HEK293 (cell line): ENCODE measurements at regions not wholly inside any gene's neighbourhood (a gene's known extent, or its start where the extent isn't known, plus 50 kb on each side); places are given as distances from the start of the nearest gene placed in this dataset.

Experiments used
- CTCF ChIA-PET: fragments of 350-600 bp; formaldehyde crosslinking; extraction: SDS; loops from one replicate; lab custom pipeline; 2021; ENCODE audit warnings: antibody characterized with exemption; lab: Yijun Ruan, JAX
- POLR2A ChIA-PET: fragments of 300-600 bp; formaldehyde crosslinking; extraction: SDS; loops from one replicate; lab custom pipeline; 2020; ENCODE audit warnings: antibody characterized with exemption, inconsistent platforms; lab: Yijun Ruan, JAX
- H3K27ac ChIP-seq: fragments of 200-500 bp; sonication (Bioruptor generic); 2 replicates; pipeline ENCODE4 v1.5.1; 2014; ENCODE audit warnings: low read depth, low read length, control low read depth, inconsistent platforms; ENCODE audit errors: extremely low read depth
- H3K36me3 ChIP-seq, 2 experiments: fragments of 200-500 bp in 1 of 2; sonication (Bioruptor generic) in 1 of 2; 1 replicate in 1 of 2; 2 replicates in 1 of 2; pipeline ENCODE4 v1.5.1; 2014 to 2017; ENCODE audit warnings: inconsistent platforms in 2 of 2, low read length in 2 of 2; ENCODE audit not compliant: control insufficient read depth in 2 of 2, insufficient read depth in 1 of 2
- H3K4me1 ChIP-seq: fragments of 200-500 bp; sonication (Bioruptor generic); 2 replicates; pipeline ENCODE4 v1.5.1; 2014; ENCODE audit warnings: mild to moderate bottlenecking, low read length, inconsistent platforms; ENCODE audit not compliant: control insufficient read depth, insufficient read depth
- H3K4me3 ChIP-seq: 2 replicates; pipeline ENCODE4 v1.5.1; 2011; ENCODE audit warnings: low read depth, mild to moderate bottlenecking, control low read depth, low read length, moderate library complexity
- H3K9me3 ChIP-seq: fragments of 200-500 bp; sonication (Bioruptor generic); 2 replicates; pipeline ENCODE4 v1.5.1; 2014; ENCODE audit warnings: low read depth, low read length, inconsistent platforms; ENCODE audit not compliant: control insufficient read depth, insufficient read depth
- AEBP2 ChIP-seq: fragments of 450-650 bp; formaldehyde crosslinking; IDR thresholded peaks from 2 replicates; pipeline ENCODE4 v1.5.1; 2016; ENCODE audit warnings: missing biosample characterization, missing genetic modification characterization, borderline replicate concordance
- ELK4 ChIP-seq: IDR thresholded peaks from 2 replicates; pipeline ENCODE4 v1.6.1; 2011; ENCODE audit warnings: mild to moderate bottlenecking, low read depth, low read length, borderline replicate concordance
- GLI2 ChIP-seq: fragments of 450-650 bp; formaldehyde crosslinking; IDR thresholded peaks from 2 replicates; pipeline ENCODE4; 2017; ENCODE audit warnings: missing biosample characterization, missing genetic modification characterization, low read depth, borderline replicate concordance
- HIC1 ChIP-seq: fragments of 450-650 bp; formaldehyde crosslinking; IDR thresholded peaks from 2 replicates; pipeline ENCODE4 v1.5.1; 2016; ENCODE audit warnings: missing biosample characterization, missing genetic modification characterization
- KLF1 ChIP-seq: fragments of 450-650 bp; formaldehyde crosslinking; IDR thresholded peaks from 2 replicates; pipeline ENCODE4 v1.5.1; 2016; ENCODE audit warnings: missing biosample characterization, missing genetic modification characterization
- MEIS1 ChIP-seq: sonication (generic); formaldehyde crosslinking; IDR thresholded peaks from 2 replicates; pipeline ENCODE4 v1.8.1; 2022; ENCODE audit warnings: missing genetic modification reagents, mild to moderate bottlenecking, borderline replicate concordance
- OVOL3 ChIP-seq: fragments of 450-650 bp; formaldehyde crosslinking; IDR thresholded peaks from 2 replicates; pipeline ENCODE4 v1.5.1; 2016; ENCODE audit warnings: missing biosample characterization, missing genetic modification characterization
- PRDM4 ChIP-seq: fragments of 450-650 bp; formaldehyde crosslinking; IDR thresholded peaks from 2 replicates; pipeline ENCODE4 v1.5.1; 2017; ENCODE audit warnings: missing biosample characterization, missing genetic modification characterization
- TCF7L2 ChIP-seq: IDR thresholded peaks from 2 replicates; pipeline ENCODE4 v1.6.1; 2011; ENCODE audit warnings: low read depth, mild to moderate bottlenecking, inconsistent platforms, low read length, moderate library complexity, borderline replicate concordance
- YY1 ChIP-seq: fragments of 450-650 bp; formaldehyde crosslinking; IDR thresholded peaks from 2 replicates; pipeline ENCODE4 v1.5.1; 2018; ENCODE audit warnings: missing biosample characterization, missing genetic modification characterization
- ZBTB8A ChIP-seq: fragments of 450-650 bp; formaldehyde crosslinking; IDR thresholded peaks from 2 replicates; pipeline ENCODE4 v1.5.1; 2016; ENCODE audit warnings: missing biosample characterization, missing genetic modification characterization
- ZFHX2 ChIP-seq: fragments of 450-650 bp; formaldehyde crosslinking; conservative IDR thresholded peaks from 2 replicates; pipeline ENCODE4 v1.5.1; 2016; ENCODE audit warnings: missing biosample characterization, missing genetic modification characterization
- ZNF155 ChIP-seq: fragments of 450-650 bp; formaldehyde crosslinking; IDR thresholded peaks from 2 replicates; pipeline ENCODE4 v1.5.1; 2016; ENCODE audit warnings: missing biosample characterization, missing genetic modification characterization
- ZNF2 ChIP-seq: fragments of 450-650 bp; formaldehyde crosslinking; IDR thresholded peaks from 2 replicates; pipeline ENCODE4 v1.5.1; 2016; ENCODE audit warnings: missing biosample characterization, missing genetic modification characterization
- ZNF202 ChIP-seq: fragments of 450-650 bp; formaldehyde crosslinking; IDR thresholded peaks from 2 replicates; pipeline ENCODE4 v1.5.1; 2016; ENCODE audit warnings: missing biosample characterization, missing genetic modification characterization, borderline replicate concordance
- ZNF211 ChIP-seq: fragments of 450-650 bp; formaldehyde crosslinking; IDR thresholded peaks from 2 replicates; pipeline ENCODE4 v1.5.1; 2016; ENCODE audit warnings: low read depth, missing biosample characterization, missing genetic modification characterization
- ZNF248 ChIP-seq: fragments of 450-650 bp; formaldehyde crosslinking; IDR thresholded peaks from 2 replicates; pipeline ENCODE4 v1.5.1; 2017; ENCODE audit warnings: missing biosample characterization, missing genetic modification characterization
- ZNF404 ChIP-seq: fragments of 450-650 bp; formaldehyde crosslinking; IDR thresholded peaks from 2 replicates; pipeline ENCODE4 v1.5.1; 2017; ENCODE audit warnings: missing biosample characterization, missing genetic modification characterization
- ZNF530 ChIP-seq: fragments of 450-650 bp; formaldehyde crosslinking; IDR thresholded peaks from 2 replicates; pipeline ENCODE4 v1.5.1; 2016; ENCODE audit warnings: low read depth, missing biosample characterization, missing genetic modification characterization
- ZNF580 ChIP-seq: fragments of 450-650 bp; formaldehyde crosslinking; IDR thresholded peaks from 2 replicates; pipeline ENCODE4 v1.5.1; 2016; ENCODE audit warnings: missing biosample characterization, missing genetic modification characterization
- ZNF600 ChIP-seq: fragments of 450-650 bp; formaldehyde crosslinking; IDR thresholded peaks from 2 replicates; pipeline ENCODE4 v1.5.1; 2016; ENCODE audit warnings: missing biosample characterization, missing genetic modification characterization
- ZNF621 ChIP-seq: fragments of 450-650 bp; formaldehyde crosslinking; IDR thresholded peaks from 2 replicates; pipeline ENCODE4 v1.5.1; 2017; ENCODE audit warnings: missing biosample characterization, missing genetic modification characterization
- ZNF623 ChIP-seq: fragments of 450-650 bp; formaldehyde crosslinking; IDR thresholded peaks from 2 replicates; pipeline ENCODE4 v1.5.1; 2016; ENCODE audit warnings: missing biosample characterization, missing genetic modification characterization
- ZNF639 ChIP-seq: fragments of 450-650 bp; formaldehyde crosslinking; IDR thresholded peaks from 2 replicates; pipeline ENCODE4 v1.5.1; 2016; ENCODE audit warnings: missing biosample characterization, missing genetic modification characterization
- ZNF654 ChIP-seq: fragments of 450-650 bp; formaldehyde crosslinking; IDR thresholded peaks from 2 replicates; pipeline ENCODE4 v1.5.1; 2016; ENCODE audit warnings: low read depth, missing biosample characterization, missing genetic modification characterization
- ZNF677 ChIP-seq: fragments of 450-650 bp; IDR thresholded peaks from 2 replicates; pipeline ENCODE4 v1.5.0; 2018; ENCODE audit warnings: missing biosample characterization, mild to moderate bottlenecking, missing genetic modification characterization, moderate library complexity
- ZNF747 ChIP-seq: fragments of 450-650 bp; formaldehyde crosslinking; IDR thresholded peaks from 2 replicates; pipeline ENCODE4 v1.5.1; 2016; ENCODE audit warnings: missing biosample characterization, missing genetic modification characterization
- ZNF777 ChIP-seq: fragments of 450-650 bp; formaldehyde crosslinking; IDR thresholded peaks from 2 replicates; pipeline ENCODE4 v1.5.1; 2017; ENCODE audit warnings: missing biosample characterization, missing genetic modification characterization, borderline replicate concordance

- H3K4me3 ChIP-seq, result no peak overlapping the region
- no peak overlapping the region for H3K27ac ChIP-seq
- no peaks in the 10 kb centered on the region for H3K9me3 ChIP-seq
- TF ChIP-seq ZNF2 (tag by site-specific recombination) (no peak), ZBTB8A (tag by site-specific recombination) (no peak), YY1 (tag by site-specific recombination) (no peak), ZNF600 (tag by site-specific recombination) (no peak), GLI2 (tag by site-specific recombination) (no peak), ZNF211 (tag by site-specific recombination) (no peak), ZNF621 (tag by site-specific recombination) (no peak), HIC1 (tag by site-specific recombination) (no peak), ZNF580 (tag by site-specific recombination) (no peak), OVOL3 (tag by site-specific recombination) (no peak), AEBP2 (tag by site-specific recombination) (no peak), ZNF202 (tag by site-specific recombination) (no peak), ZNF530 (tag by site-specific recombination) (no peak), ZFHX2 (tag by site-specific recombination) (no peak), TCF7L2 (no peak), MEIS1 (CRISPR knock-in tag) (no peak), PRDM4 (tag by site-specific recombination) (no peak), ZNF155 (tag by site-specific recombination) (no peak), ZNF747 (no peak), ZNF677 (tag by site-specific recombination) (no peak)
- no peaks in the 10 kb centered on the region for H3K4me1 ChIP-seq
- ChIA-PET POLR2A (no interaction called here), CTCF (interaction anchor here (0.6 kb wide), 1 partner anchor 326 kb away, joined by 4 read pairs; no protein-coding TSS in a partner anchor)
- no peaks in the 10 kb centered on the region for H3K36me3 ChIP-seq
Measured at GRCh38 chr6:22457996-22458395, 111.4 kb upstream of the HDGFL1 start.

- POLR2A ChIA-PET, result no interaction called here
- CTCF ChIA-PET, result interaction anchor here (0.6 to 1.1 kb wide), 2 partner anchors 138 to 516 kb away, joined by 3 read pairs; no protein-coding TSS in a partner anchor
- no peak for TF ChIP-seq ELK4
- TF ChIP-seq ZNF623, result no peak
- no peak for TF ChIP-seq ZNF404 (tag by site-specific recombination)
- TF ChIP-seq ZNF639 (tag by site-specific recombination), result no peak
- no peak for TF ChIP-seq ZNF777 (tag by site-specific recombination)
- no peak for TF ChIP-seq ZNF654 (tag by site-specific recombination)
- TF ChIP-seq ZNF248, result no peak
- TF ChIP-seq KLF1, result no peak
Measured at GRCh38 chr6:22466665-22467245, 102.6 kb upstream of the HDGFL1 start.

More at GRCh38 chr6:22466665-22467245, 102.6 kb upstream of the HDGFL1 start:
- no peaks in the 10 kb centered on the region for H3K9me3 ChIP-seq
- peaks cover 7% of the 10 kb centered on the region; the same call in 1 of the 2 replicates for H3K4me1 ChIP-seq
- no peak overlapping the region for H3K27ac ChIP-seq
- H3K4me3 ChIP-seq, result no peak overlapping the region
- H3K36me3 ChIP-seq, result no peaks in the 10 kb centered on the region
